ENCODE measurements at regions not wholly inside any gene's neighbourhood (a gene's known extent, or its start where the extent isn't known, plus 50 kb on each side); places are given as distances from the start of the nearest gene placed in this dataset.

GRCh38 chr5:96283589-96283988 is 149.5 kb downstream of the PCSK1 start:
- DNase-seq (ENCODE audit: low spot score), result no peak

- no peak for DNase-seq (ENCODE audit: low spot score)
Observed at GRCh38 chr5:96282020-96282419, 151.0 kb downstream of the PCSK1 start.

- DNase-seq (ENCODE audit: low spot score), result no peak
Observed at GRCh38 chr5:96280946-96281393, 152.1 kb downstream of the PCSK1 start.

- no peak for DNase-seq (ENCODE audit: low spot score)
Observed at GRCh38 chr5:96279801-96280542, 153.1 kb downstream of the PCSK1 start.

GRCh38 chr5:96278981-96279380 is 154.1 kb downstream of the PCSK1 start:
- no peak for DNase-seq (ENCODE audit: low spot score)

- DNase-seq (ENCODE audit: low spot score), result no peak
Observed at GRCh38 chr5:96275051-96275450, 158.0 kb downstream of the PCSK1 start.

- no peak for DNase-seq (ENCODE audit: low spot score)
Observed at GRCh38 chr5:96265487-96265886, 167.6 kb downstream of the PCSK1 start.

GRCh38 chr5:96264047-96264446 is 169.0 kb downstream of the PCSK1 start:
- no peak for DNase-seq (ENCODE audit: low spot score)

- DNase-seq (ENCODE audit: low spot score), result no peak
Observed at GRCh38 chr5:96262105-96262504, 170.9 kb downstream of the PCSK1 start.

GRCh38 chr5:96260009-96260408 is 173.0 kb downstream of the PCSK1 start:
- DNase-seq (ENCODE audit: low spot score), result no peak

GRCh38 chr5:96259151-96259772 is 173.8 kb downstream of the PCSK1 start:
- no peak for DNase-seq (ENCODE audit: low spot score)

- no peak for DNase-seq (ENCODE audit: low spot score)
Observed at GRCh38 chr5:96258692-96259091, 174.4 kb downstream of the PCSK1 start.

GRCh38 chr5:96257904-96258303 is 175.1 kb downstream of the PCSK1 start:
- no peak for DNase-seq (ENCODE audit: low spot score)

- no peak for DNase-seq (ENCODE audit: low spot score)
Observed at GRCh38 chr5:96256795-96257470, 176.1 kb downstream of the PCSK1 start.

- no peak for DNase-seq (ENCODE audit: low spot score)
Observed at GRCh38 chr5:96254980-96255691, 177.9 kb downstream of the PCSK1 start.

- no peak for DNase-seq (ENCODE audit: low spot score)
Observed at GRCh38 chr5:96253140-96253539, 179.9 kb downstream of the PCSK1 start.

- no peak for DNase-seq (ENCODE audit: low spot score)
Observed at GRCh38 chr5:96252596-96252995, 180.5 kb downstream of the PCSK1 start.

GRCh38 chr5:96250782-96251181 is 182.3 kb downstream of the PCSK1 start:
- DNase-seq (ENCODE audit: low spot score), result no peak

GRCh38 chr5:96248131-96248530 is 184.9 kb downstream of the PCSK1 start:
- no peak for DNase-seq (ENCODE audit: low spot score)

GRCh38 chr5:96247708-96248107 is 185.3 kb downstream of the PCSK1 start:
- no peak for DNase-seq (ENCODE audit: low spot score)

GRCh38 chr5:96247097-96247701 is 185.8 kb downstream of the PCSK1 start:
- no peak for DNase-seq (ENCODE audit: low spot score)
